ENCODE measurements at regions not wholly inside any gene's neighbourhood (a gene's known extent, or its start where the extent isn't known, plus 50 kb on each side); places are given as distances from the start of the nearest gene placed in this dataset.

- DNase-seq, result no peak
Observed at GRCh38 chr15:31925541-31925940, 104.8 kb upstream of the CHRNA7 start.

- no peak for DNase-seq
Observed at GRCh38 chr15:31930967-31931366, 99.3 kb upstream of the CHRNA7 start.

GRCh38 chr15:31932576-31932975 is 97.7 kb upstream of the CHRNA7 start:
- DNase-seq, result no peak

- DNase-seq, result no peak
Observed at GRCh38 chr15:31934821-31935220, 95.5 kb upstream of the CHRNA7 start.

GRCh38 chr15:31953478-31953877 is 76.8 kb upstream of the CHRNA7 start:
- peak in 1 of 2 experiments; percentile 23 for DNase-seq

GRCh38 chr15:31954374-31955172 is 75.7 kb upstream of the CHRNA7 start:
- DNase-seq, result no peak

- no peak for DNase-seq
Observed at GRCh38 chr15:31955734-31956133, 74.6 kb upstream of the CHRNA7 start.

GRCh38 chr15:31957581-31957980 is 72.7 kb upstream of the CHRNA7 start:
- no peak for DNase-seq

- DNase-seq, result peak in 1 of 2 experiments; percentile 18
Observed at GRCh38 chr15:31964586-31965307, 65.6 kb upstream of the CHRNA7 start.

GRCh38 chr15:31970007-31970406 is 60.3 kb upstream of the CHRNA7 start:
- DNase-seq, result no peak

- DNase-seq, result no peak
Observed at GRCh38 chr15:31973197-31973596, 57.1 kb upstream of the CHRNA7 start.

GRCh38 chr15:31974154-31974794 is 56.0 kb upstream of the CHRNA7 start:
- DNase-seq, result no peak

- DNase-seq, result peak; percentile 86 to 93
Observed at GRCh38 chr15:31974855-31975829, 55.2 kb upstream of the CHRNA7 start.

- DNase-seq, result peak in 1 of 2 experiments; percentile 65
Observed at GRCh38 chr15:31975830-31976229, 54.5 kb upstream of the CHRNA7 start.

- DNase-seq, result peak in 1 of 2 experiments; percentile 20
Observed at GRCh38 chr15:31977138-31977537, 53.2 kb upstream of the CHRNA7 start.

GRCh38 chr15:31977812-31978661 is 52.3 kb upstream of the CHRNA7 start:
- DNase-seq, result peak; percentile 50 to 71

All from NCI-H524 (cell line).